Right atrium auricular region (tissue), 2 donors: ENCODE measurements at regions not wholly inside any gene's neighbourhood (a gene's known extent, or its start where the extent isn't known, plus 50 kb on each side); places are given as distances from the start of the nearest gene placed in this dataset.

ENCODE experiments used
- DNase-seq: peaks from one replicate; pipeline ENCODE4 v3.0.0-alpha.2; 2019; ENCODE audit warnings: low spot score
- H3K27ac ChIP-seq, 2 donors: fragments of 200-600 bp; sonication (generic); 1 replicate in 1 of 2; 2 replicates in 1 of 2; pipeline ENCODE4 v1.5.1; 2016 to 2019
- H3K27me3 ChIP-seq, 2 donors: fragments of 200-600 bp; sonication (generic); one replicate each; pipeline versions ENCODE4 v1.5.1 to v1.6.0; 2017 to 2019
- H3K36me3 ChIP-seq: fragments of 200-600 bp; sonication (generic); one replicate; pipeline ENCODE4 v1.5.1; 2016
- H3K4me1 ChIP-seq, 2 donors: fragments of 200-600 bp; sonication (generic); one replicate each; pipeline versions ENCODE4 v1.5.1 to v1.6.0; 2017 to 2019
- H3K4me3 ChIP-seq, 2 donors: fragments of 200-600 bp; sonication (generic); 1 replicate in 1 of 2; 2 replicates in 1 of 2; pipeline ENCODE4 v1.5.1; 2017 to 2019; ENCODE audit warnings: mild to moderate bottlenecking in 1 of 2, moderate library complexity in 1 of 2
- H3K9me3 ChIP-seq, 2 donors: fragments of 200-600 bp; sonication (generic); one replicate each; pipeline ENCODE4 v1.5.1; 2019
- CTCF ChIP-seq, 2 donors: fragments of 200-600 bp; sonication (generic); IDR thresholded peaks; one replicate each; pipeline ENCODE4 v1.5.1; 2019; ENCODE audit warnings: antibody characterized with exemption in 2 of 2

- no peak for DNase-seq
- H3K4me3 ChIP-seq = no peak overlapping the region
- no peak overlapping the region for H3K27ac ChIP-seq
- H3K9me3 ChIP-seq = no peaks in the 10 kb centered on the region
- H3K27me3 ChIP-seq = no peaks in the 10 kb centered on the region
- H3K4me1 ChIP-seq = no peaks in the 10 kb centered on the region
- no peaks in the 10 kb centered on the region for H3K36me3 ChIP-seq
- no peak for TF ChIP-seq CTCF (IDR thresholded peaks at IDR 0.05)
These were observed 449.4 kb upstream of the SOX11 start for GRCh38 chr2:5242751-5243150.

GRCh38 chr2:5250482-5250881 lies 441.7 kb upstream of the SOX11 start:
- Histone ChIP-seq H3K27ac (no peak overlapping the region), H3K9me3 (no peaks in the 10 kb centered on the region), H3K27me3 (no peaks in the 10 kb centered on the region), H3K36me3 (no peaks in the 10 kb centered on the region), H3K4me3 (no peak overlapping the region), H3K4me1 (no peaks in the 10 kb centered on the region)
- TF ChIP-seq CTCF (IDR thresholded peaks at IDR 0.05) = no peak
- DNase-seq = no peak

- Histone ChIP-seq H3K27ac (no peak overlapping the region), H3K36me3 (no peaks in the 10 kb centered on the region), H3K4me1 (no peaks in the 10 kb centered on the region), H3K4me3 (no peak overlapping the region), H3K27me3 (no peaks in the 10 kb centered on the region), H3K9me3 (no peaks in the 10 kb centered on the region)
- no peak for DNase-seq
- no peak for TF ChIP-seq CTCF (IDR thresholded peaks at IDR 0.05)
These were observed 438.9 kb upstream of the SOX11 start for GRCh38 chr2:5253263-5253662.

GRCh38 chr2:5254791-5255332 lies 437.3 kb upstream of the SOX11 start:
- Histone ChIP-seq H3K27me3 (no peaks in the 10 kb centered on the region), H3K36me3 (no peaks in the 10 kb centered on the region), H3K4me3 (no peak overlapping the region), H3K4me1 (no peaks in the 10 kb centered on the region), H3K27ac (no peak overlapping the region), H3K9me3 (no peaks in the 10 kb centered on the region)
- DNase-seq = no peak
- no peak for TF ChIP-seq CTCF (IDR thresholded peaks at IDR 0.05)

GRCh38 chr2:5263291-5263690 lies 428.9 kb upstream of the SOX11 start:
- Histone ChIP-seq H3K9me3 (no peaks in the 10 kb centered on the region), H3K4me3 (no peak overlapping the region), H3K36me3 (no peaks in the 10 kb centered on the region), H3K27me3 (no peaks in the 10 kb centered on the region), H3K4me1 (no peaks in the 10 kb centered on the region), H3K27ac (no peak overlapping the region)
- TF ChIP-seq CTCF (IDR thresholded peaks at IDR 0.05) = no peak
- no peak for DNase-seq

- no peak for TF ChIP-seq CTCF (IDR thresholded peaks at IDR 0.05)
- no peaks in the 10 kb centered on the region for H3K9me3 ChIP-seq
- no peaks in the 10 kb centered on the region for H3K27me3 ChIP-seq
- no peak overlapping the region for H3K4me3 ChIP-seq
- H3K36me3 ChIP-seq = no peaks in the 10 kb centered on the region
- H3K27ac ChIP-seq = no peak overlapping the region
- H3K4me1 ChIP-seq = no peaks in the 10 kb centered on the region
- no peak for DNase-seq
These were observed 427.8 kb upstream of the SOX11 start for GRCh38 chr2:5264361-5264760.
